ENCODE measurements at regions not wholly inside any gene's neighbourhood (a gene's known extent, or its start where the extent isn't known, plus 50 kb on each side); places are given as distances from the start of the nearest gene placed in this dataset.

DNA sequence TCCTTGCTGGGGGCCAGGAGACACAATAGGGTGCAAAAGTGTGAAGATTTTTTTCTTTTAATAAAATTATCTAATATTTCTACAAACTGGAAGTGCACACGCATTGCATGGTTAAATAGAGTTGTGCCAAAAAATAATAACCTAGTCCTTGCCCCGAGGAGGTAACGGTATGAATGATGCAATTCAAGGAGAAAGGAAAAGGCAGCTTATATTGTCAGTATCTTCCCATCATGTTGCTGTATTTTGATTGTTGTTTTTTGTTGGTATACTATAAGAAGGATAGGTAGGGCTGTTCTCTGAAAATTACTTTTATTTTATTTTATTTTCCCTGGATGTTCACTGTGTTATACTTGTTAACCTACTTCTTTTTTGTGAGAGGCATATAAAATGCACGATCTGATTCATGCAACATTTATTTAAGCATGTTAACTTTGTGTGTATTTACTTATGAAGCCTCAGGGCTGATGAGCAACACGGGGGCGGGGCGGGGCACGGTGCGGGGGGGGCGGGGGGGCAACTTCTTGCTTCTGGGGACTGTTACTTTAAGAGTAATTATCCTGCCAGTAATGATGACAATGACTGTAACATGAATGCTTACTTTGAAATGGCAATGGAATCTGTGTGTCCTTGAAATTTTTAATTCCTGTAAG is 118.6 kb downstream of the AQP4 start:
- TF ChIP-seq, protein P1, sequence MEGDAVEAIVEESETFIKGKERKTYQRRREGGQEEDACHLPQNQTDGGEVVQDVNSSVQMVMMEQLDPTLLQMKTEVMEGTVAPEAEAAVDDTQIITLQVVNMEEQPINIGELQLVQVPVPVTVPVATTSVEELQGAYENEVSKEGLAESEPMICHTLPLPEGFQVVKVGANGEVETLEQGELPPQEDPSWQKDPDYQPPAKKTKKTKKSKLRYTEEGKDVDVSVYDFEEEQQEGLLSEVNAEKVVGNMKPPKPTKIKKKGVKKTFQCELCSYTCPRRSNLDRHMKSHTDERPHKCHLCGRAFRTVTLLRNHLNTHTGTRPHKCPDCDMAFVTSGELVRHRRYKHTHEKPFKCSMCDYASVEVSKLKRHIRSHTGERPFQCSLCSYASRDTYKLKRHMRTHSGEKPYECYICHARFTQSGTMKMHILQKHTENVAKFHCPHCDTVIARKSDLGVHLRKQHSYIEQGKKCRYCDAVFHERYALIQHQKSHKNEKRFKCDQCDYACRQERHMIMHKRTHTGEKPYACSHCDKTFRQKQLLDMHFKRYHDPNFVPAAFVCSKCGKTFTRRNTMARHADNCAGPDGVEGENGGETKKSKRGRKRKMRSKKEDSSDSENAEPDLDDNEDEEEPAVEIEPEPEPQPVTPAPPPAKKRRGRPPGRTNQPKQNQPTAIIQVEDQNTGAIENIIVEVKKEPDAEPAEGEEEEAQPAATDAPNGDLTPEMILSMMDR (conservative IDR thresholded peaks at IDR 0.05 in 1 of 2, IDR thresholded peaks at IDR 0.05 in 1 of 2; ENCODE audit: low read depth in 1 of 2, low read length in 2 of 2) = no peak
- no peak for TF ChIP-seq EZH2 (IDR thresholded peaks at IDR 0.05; ENCODE audit: low read length, missing control alignments)

All from fibroblast of lung (primary cell).